Activated CD8-positive, alpha-beta memory T cell treated with anti-CD3 and anti-CD28 coated beads for 24 hours (primary cell): ENCODE measurements at regions not wholly inside any gene's neighbourhood (a gene's known extent, or its start where the extent isn't known, plus 50 kb on each side); places are given as distances from the start of the nearest gene placed in this dataset.
"Not testable (repeated sequence)": the region's sequence is repeated elsewhere in the genome, so short reads cannot be mapped to it uniquely, and the experiment has no call there.

Source experiments
- DNase-seq: peaks from one replicate; pipeline ENCODE4 v3.0.0-alpha.2; 2020

- DNase-seq = no peak
Measured at GRCh38 chr20:48528346-48528745, 299.5 kb downstream of the PREX1 start.

GRCh38 chr20:48527771-48528170, 300.0 kb downstream of the PREX1 start:
- no peak for DNase-seq

- no peak for DNase-seq
Measured at GRCh38 chr20:48526936-48527335, 300.9 kb downstream of the PREX1 start.

GRCh38 chr20:48525400-48525799, 302.4 kb downstream of the PREX1 start:
- DNase-seq = no peak

GRCh38 chr20:48524582-48524981, 303.2 kb downstream of the PREX1 start:
- no peak for DNase-seq

GRCh38 chr20:48523191-48523995, 304.4 kb downstream of the PREX1 start:
- DNase-seq = no peak

- DNase-seq = no peak
Measured at GRCh38 chr20:48521121-48521520, 306.7 kb downstream of the PREX1 start.

- not testable (repeated sequence) for DNase-seq
Measured at GRCh38 chr20:48516196-48516595, 311.6 kb downstream of the PREX1 start.

- not testable (repeated sequence) for DNase-seq
Measured at GRCh38 chr20:48514577-48514976, 313.2 kb downstream of the PREX1 start.

GRCh38 chr20:48512539-48512938, 315.3 kb downstream of the PREX1 start:
- not testable (repeated sequence) for DNase-seq

- DNase-seq = not testable (repeated sequence)
Measured at GRCh38 chr20:48505066-48505465, 322.7 kb downstream of the PREX1 start.

- DNase-seq = no peak
Measured at GRCh38 chr20:48503166-48503815, 324.5 kb downstream of the PREX1 start.

- DNase-seq = no peak
Measured at GRCh38 chr20:48502758-48503157, 325.0 kb downstream of the PREX1 start.

GRCh38 chr20:48502016-48502415, 325.8 kb downstream of the PREX1 start:
- DNase-seq = no peak

- not testable (repeated sequence) for DNase-seq
Measured at GRCh38 chr20:48500900-48501299, 326.9 kb downstream of the PREX1 start.

- DNase-seq = not testable (repeated sequence)
Measured at GRCh38 chr20:48498939-48499338, 328.9 kb downstream of the PREX1 start.

GRCh38 chr20:48498125-48498524, 329.7 kb downstream of the PREX1 start:
- DNase-seq = not testable (repeated sequence)

- no peak for DNase-seq
Measured at GRCh38 chr20:48493966-48494365, 333.8 kb downstream of the PREX1 start.

GRCh38 chr20:48493331-48493730, 334.5 kb downstream of the PREX1 start:
- DNase-seq = not testable (repeated sequence)

- DNase-seq = no peak
Measured at GRCh38 chr20:48492715-48493070, 335.1 kb downstream of the PREX1 start.

- DNase-seq = no peak
Measured at GRCh38 chr20:48492015-48492714, 335.6 kb downstream of the PREX1 start.

- DNase-seq = no peak
Measured at GRCh38 chr20:48490961-48491831, 336.6 kb downstream of the PREX1 start.

- not testable (repeated sequence) for DNase-seq
Measured at GRCh38 chr20:48490341-48490740, 337.5 kb downstream of the PREX1 start.
